Cardiac muscle cell (in vitro differentiated cells and primary cell): ENCODE measurements at regions not wholly inside any gene's neighbourhood (a gene's known extent, or its start where the extent isn't known, plus 50 kb on each side); places are given as distances from the start of the nearest gene placed in this dataset.

Experiments used
- DNase-seq, 2 donors: peaks; one replicate each; pipeline versions ENCODE4 v3.0.0 to v3.0.0-alpha.2; 2010 to 2017; ENCODE audit warnings: low read depth in 1 of 2, low spot score in 1 of 2
- H3K27ac ChIP-seq: fragments of 200-600 bp; sonication (generic); 2 replicates; pipeline ENCODE4 v1.5.1; 2016
- H3K27me3 ChIP-seq: fragments of 200-600 bp; sonication (generic); 2 replicates; pipeline ENCODE4 v1.6.0; 2016; ENCODE audit warnings: control low read depth
- H3K36me3 ChIP-seq: fragments of 200-600 bp; sonication (generic); 2 replicates; pipeline ENCODE4 v1.5.1; 2016; ENCODE audit warnings: control low read depth
- H3K4me1 ChIP-seq: fragments of 200-600 bp; sonication (generic); 2 replicates; pipeline ENCODE4 v1.8.1; 2017; ENCODE audit warnings: low read depth, mild to moderate bottlenecking, mixed run types
- H3K4me3 ChIP-seq: fragments of 200-600 bp; sonication (generic); 2 replicates; pipeline ENCODE4 v1.5.1; 2016; ENCODE audit warnings: mild to moderate bottlenecking
- H3K9me3 ChIP-seq: fragments of 200-600 bp; sonication (generic); 2 replicates; pipeline ENCODE4 v1.5.1; 2017; ENCODE audit warnings: low read depth, mild to moderate bottlenecking, control low read depth
- CTCF ChIP-seq: IDR thresholded peaks from 2 replicates; pipeline ENCODE4 v1.5.1; 2012; ENCODE audit warnings: low read depth, mild to moderate bottlenecking, low read length

GRCh38 chr12:66799551-66799950 is 120.7 kb upstream of the GRIP1 start:
- TF ChIP-seq CTCF, result no peak
- H3K9me3 ChIP-seq, result no peaks in the 10 kb centered on the region
- H3K27me3 ChIP-seq, result peaks cover 17% of the 10 kb centered on the region
- H3K4me1 ChIP-seq, result no peaks in the 10 kb centered on the region
- H3K4me3 ChIP-seq, result no peak overlapping the region
- no peak overlapping the region for H3K27ac ChIP-seq
- no peaks in the 10 kb centered on the region for H3K36me3 ChIP-seq
- no peak for DNase-seq

GRCh38 chr12:66800046-66800445 is 121.2 kb upstream of the GRIP1 start:
- Histone ChIP-seq H3K36me3 (no peaks in the 10 kb centered on the region), H3K27me3 (peaks cover 22% of the 10 kb centered on the region), H3K9me3 (no peaks in the 10 kb centered on the region), H3K4me1 (no peaks in the 10 kb centered on the region), H3K4me3 (no peak overlapping the region), H3K27ac (no peak overlapping the region)
- DNase-seq, result no peak
- TF ChIP-seq CTCF, result no peak

GRCh38 chr12:66803930-66804329 is 125.1 kb upstream of the GRIP1 start:
- DNase-seq, result peak; percentile 1 to 27
- H3K4me1 ChIP-seq, result no peaks in the 10 kb centered on the region
- TF ChIP-seq CTCF, result no peak
- H3K27me3 ChIP-seq, result peaks cover 22% of the 10 kb centered on the region
- H3K9me3 ChIP-seq, result no peaks in the 10 kb centered on the region
- no peak overlapping the region for H3K4me3 ChIP-seq
- H3K27ac ChIP-seq, result no peak overlapping the region
- no peaks in the 10 kb centered on the region for H3K36me3 ChIP-seq

GRCh38 chr12:66804563-66804974 is 125.7 kb upstream of the GRIP1 start:
- Histone ChIP-seq H3K27me3 (peaks cover 22% of the 10 kb centered on the region), H3K36me3 (no peaks in the 10 kb centered on the region), H3K4me3 (no peak overlapping the region), H3K9me3 (no peaks in the 10 kb centered on the region), H3K4me1 (no peaks in the 10 kb centered on the region), H3K27ac (no peak overlapping the region)
- DNase-seq, result no peak
- no peak for TF ChIP-seq CTCF

GRCh38 chr12:66808606-66809005 is 129.7 kb upstream of the GRIP1 start:
- DNase-seq, result no peak
- Histone ChIP-seq H3K9me3 (no peaks in the 10 kb centered on the region), H3K4me3 (no peak overlapping the region), H3K4me1 (no peaks in the 10 kb centered on the region), H3K27ac (no peak overlapping the region), H3K27me3 (peaks cover 12% of the 10 kb centered on the region), H3K36me3 (no peaks in the 10 kb centered on the region)
- TF ChIP-seq CTCF, result no peak

- TF ChIP-seq CTCF, result no peak
- Histone ChIP-seq H3K27ac (no peak overlapping the region), H3K9me3 (no peaks in the 10 kb centered on the region), H3K36me3 (no peaks in the 10 kb centered on the region), H3K4me1 (no peaks in the 10 kb centered on the region), H3K4me3 (no peak overlapping the region), H3K27me3 (no peaks in the 10 kb centered on the region)
- DNase-seq, result no peak
These were observed 134.4 kb upstream of the GRIP1 start for GRCh38 chr12:66813137-66813892.
